IPS DF 6.9 (cell line): ENCODE measurements at regions not wholly inside any gene's neighbourhood (a gene's known extent, or its start where the extent isn't known, plus 50 kb on each side); places are given as distances from the start of the nearest gene placed in this dataset.
"Not testable (repeated sequence)": the region's sequence is repeated elsewhere in the genome, so short reads cannot be mapped to it uniquely, and the experiment has no call there.

ENCODE experiments used
- DNase-seq: peaks from one replicate; pipeline ENCODE4 v3.0.0-alpha.2; 2013; ENCODE audit warnings: low read depth, low spot score
- H3K27ac ChIP-seq: one replicate; pipeline ENCODE4 v1.5.1; 2013; ENCODE audit warnings: low read length, control low read depth
- H3K27me3 ChIP-seq: 2 replicates; pipeline ENCODE4 v1.6.1; 2013; ENCODE audit warnings: mild to moderate bottlenecking, low read length; ENCODE audit not compliant: control insufficient read depth, insufficient read depth
- H3K36me3 ChIP-seq: 2 replicates; pipeline ENCODE4 v1.6.1; 2013; ENCODE audit warnings: low read length; ENCODE audit not compliant: control insufficient read depth, insufficient read depth
- H3K4me1 ChIP-seq: 2 replicates; pipeline ENCODE4 v1.6.1; 2013; ENCODE audit warnings: low read length; ENCODE audit not compliant: control insufficient read depth, insufficient read depth
- H3K4me3 ChIP-seq: 2 replicates; pipeline ENCODE4 v1.5.1; 2013; ENCODE audit warnings: mild to moderate bottlenecking, low read length
- H3K9me3 ChIP-seq: 2 replicates; pipeline ENCODE4 v1.6.1; 2013; ENCODE audit warnings: low read length, inconsistent platforms; ENCODE audit not compliant: control insufficient read depth, insufficient read depth
- WGBS: extraction: QIAGEN DNeasy Blood & Tissue Kit; methylation state at CpG from one replicate; pipeline ENCODE4 v1.1.7; 2013; ENCODE audit warnings: mixed read lengths, missing lambda C conversion rate; ENCODE audit not compliant: insufficient read length, insufficient coverage; 5-methylcytosine and 5-hydroxymethylcytosine counted together

DNA sequence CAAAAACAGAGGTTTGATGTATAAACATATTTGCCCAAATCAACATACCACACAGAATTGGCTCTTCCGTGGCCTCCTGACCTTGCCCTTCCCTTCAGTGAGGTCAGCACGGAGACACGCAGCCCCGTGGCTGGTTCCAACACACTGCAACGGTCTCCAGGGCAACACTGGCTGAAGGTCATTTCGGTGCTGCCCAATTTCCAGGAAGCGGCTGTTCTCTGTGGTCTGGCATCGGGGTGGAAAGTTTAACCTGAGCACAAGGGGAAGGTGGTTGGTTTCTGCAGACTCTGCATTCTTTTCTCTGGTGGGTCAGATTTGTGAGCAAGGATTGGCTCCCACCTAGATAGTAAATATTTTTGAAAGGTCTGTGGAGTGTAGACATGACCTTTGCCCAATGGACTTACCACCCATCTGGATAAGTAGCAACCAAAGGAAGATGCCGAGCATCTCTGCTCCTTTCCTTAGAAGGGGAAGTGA lies 177.6 kb upstream of the PHACTR1 start:
- no peak overlapping the region for H3K27ac ChIP-seq

GRCh38 chr6:12542319-12543115 lies 174.1 kb upstream of the PHACTR1 start:
- H3K9me3 ChIP-seq, H3K4me3 ChIP-seq, H3K27me3 ChIP-seq, H3K4me1 ChIP-seq, H3K36me3 ChIP-seq, DNase-seq, H3K27ac ChIP-seq: not testable (repeated sequence)
- WGBS = no CpG with 5 or more reads among the region's 4 CpGs

More for the DNA sequence above, 177.6 kb upstream of the PHACTR1 start:
- WGBS = no CpG with 5 or more reads among the region's 9 CpGs
- H3K4me1 ChIP-seq = no peaks in the 10 kb centered on the region; the same call in 1 of the 2 replicates
- no peaks in the 10 kb centered on the region for H3K36me3 ChIP-seq
- H3K27me3 ChIP-seq = no peaks in the 10 kb centered on the region
- H3K4me3 ChIP-seq = no peak overlapping the region
- DNase-seq = no peak
- no peaks in the 10 kb centered on the region for H3K9me3 ChIP-seq

GRCh38 chr6:12543953-12544352 lies 172.6 kb upstream of the PHACTR1 start:
- no CpG with 5 or more reads among the region's 5 CpGs for WGBS
- DNase-seq = no peak
- Histone ChIP-seq H3K4me1 (no peaks in the 10 kb centered on the region), H3K4me3 (no peak overlapping the region), H3K27me3 (no peaks in the 10 kb centered on the region), H3K36me3 (no peaks in the 10 kb centered on the region), H3K27ac (no peak overlapping the region), H3K9me3 (no peaks in the 10 kb centered on the region)

- Histone ChIP-seq H3K9me3 (no peaks in the 10 kb centered on the region; the same call in 1 of the 2 replicates), H3K4me1 (no peaks in the 10 kb centered on the region), H3K4me3 (no peak overlapping the region), H3K27me3 (no peaks in the 10 kb centered on the region), H3K36me3 (no peaks in the 10 kb centered on the region), H3K27ac (no peak overlapping the region)
- DNase-seq = no peak
- no CpG with 5 or more reads among the region's 3 CpGs for WGBS
These were observed 171.6 kb upstream of the PHACTR1 start for GRCh38 chr6:12544821-12545565.

DNA sequence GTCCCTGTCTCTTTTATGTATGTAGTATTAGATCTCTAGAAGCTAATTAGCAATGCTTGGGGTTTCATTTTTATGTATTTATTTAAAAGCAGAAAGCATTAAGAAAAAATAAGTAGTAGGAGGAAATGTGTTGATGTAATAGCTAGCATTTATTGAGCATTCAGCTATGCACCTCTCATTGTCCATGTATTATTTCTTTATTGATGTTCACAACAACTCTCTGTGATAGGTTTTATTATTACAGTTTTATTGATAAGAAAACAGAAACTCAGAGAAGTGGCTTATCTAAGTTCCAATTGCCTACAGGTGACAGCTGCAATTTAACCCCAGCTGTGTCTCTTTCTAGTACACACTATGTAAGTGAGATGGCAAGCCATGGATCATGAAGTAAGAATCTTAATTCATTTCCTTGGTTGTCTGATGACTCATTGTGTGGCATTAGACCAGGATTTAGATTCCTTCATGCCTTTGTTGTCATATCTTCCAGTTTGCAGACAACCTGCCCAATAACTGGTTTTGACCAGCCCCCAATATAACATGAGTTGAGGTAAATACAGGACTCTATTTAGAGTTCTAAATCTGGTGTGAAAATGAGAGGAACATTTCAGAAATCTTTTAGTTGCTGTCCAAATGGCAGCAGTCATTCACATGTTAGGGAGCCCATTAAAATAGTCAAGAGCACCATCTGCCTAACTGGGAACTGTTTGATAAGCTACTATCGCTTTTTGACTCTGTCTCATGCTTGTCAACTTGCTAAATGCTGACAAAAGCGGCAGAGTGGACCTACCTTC lies 170.8 kb upstream of the PHACTR1 start:
- H3K27me3 ChIP-seq = no peaks in the 10 kb centered on the region
- H3K36me3 ChIP-seq = no peaks in the 10 kb centered on the region
- no peak overlapping the region for H3K27ac ChIP-seq
- no peaks in the 10 kb centered on the region; the same call in 1 of the 2 replicates for H3K9me3 ChIP-seq
- WGBS = no CpG with 5 or more reads among the region's 2 CpGs
- H3K4me3 ChIP-seq = no peak overlapping the region
- no peaks in the 10 kb centered on the region for H3K4me1 ChIP-seq
- no peak for DNase-seq

- Histone ChIP-seq H3K4me1 (no peaks in the 10 kb centered on the region), H3K27me3 (no peaks in the 10 kb centered on the region), H3K27ac (no peak overlapping the region), H3K4me3 (no peak overlapping the region), H3K9me3 (no peaks in the 10 kb centered on the region; the same call in 1 of the 2 replicates), H3K36me3 (no peaks in the 10 kb centered on the region)
- no CpG with 5 or more reads among the region's 4 CpGs for WGBS
- no peak for DNase-seq
These were observed 170.1 kb upstream of the PHACTR1 start for GRCh38 chr6:12546410-12547002.

- H3K36me3 ChIP-seq = no peaks in the 10 kb centered on the region
- no peak overlapping the region for H3K27ac ChIP-seq
These were observed 168.0 kb upstream of the PHACTR1 start for GRCh38 chr6:12548526-12548925.

GRCh38 chr6:12549445-12549844 lies 167.1 kb upstream of the PHACTR1 start:
- not testable (repeated sequence) for H3K9me3 ChIP-seq, H3K4me3 ChIP-seq, H3K36me3 ChIP-seq, H3K27ac ChIP-seq, DNase-seq, H3K4me1 ChIP-seq, H3K27me3 ChIP-seq
- no CpG with 5 or more reads among the region's 8 CpGs for WGBS

More at GRCh38 chr6:12548526-12548925, 168.0 kb upstream of the PHACTR1 start:
- DNase-seq = no peak
- no peaks in the 10 kb centered on the region for H3K27me3 ChIP-seq
- H3K9me3 ChIP-seq = no peaks in the 10 kb centered on the region; the same call in 1 of the 2 replicates
- H3K4me1 ChIP-seq = no peaks in the 10 kb centered on the region
- no peak overlapping the region for H3K4me3 ChIP-seq
- no CpG with 5 or more reads among the region's 2 CpGs for WGBS

- WGBS = no CpG with 5 or more reads among the region's 2 CpGs
- not testable (repeated sequence) for H3K9me3 ChIP-seq, H3K36me3 ChIP-seq, H3K4me3 ChIP-seq, H3K27me3 ChIP-seq, DNase-seq, H3K4me1 ChIP-seq, H3K27ac ChIP-seq
These were observed 161.7 kb upstream of the PHACTR1 start for GRCh38 chr6:12554820-12555219.

DNA sequence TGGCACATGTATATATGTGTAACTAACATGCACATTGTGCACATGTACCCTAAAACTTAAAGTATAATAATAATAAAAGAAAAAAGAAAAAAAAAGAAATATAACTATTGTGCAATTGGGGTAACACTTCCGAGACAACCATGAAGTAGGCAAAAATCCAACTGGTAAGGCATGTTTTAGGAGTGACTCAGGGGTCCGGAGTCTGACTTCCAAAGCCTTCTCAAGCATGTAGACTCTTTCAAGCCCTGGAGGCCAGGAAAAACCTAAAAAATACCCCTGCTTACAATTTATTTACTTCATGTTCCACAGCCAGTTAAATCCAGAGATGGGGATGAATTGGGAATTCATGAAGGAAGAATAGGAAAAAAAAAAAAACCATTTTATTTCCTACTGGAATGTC lies 161.3 kb upstream of the PHACTR1 start:
- Histone ChIP-seq H3K9me3 (no peaks in the 10 kb centered on the region), H3K4me1 (no peaks in the 10 kb centered on the region), H3K27me3 (no peaks in the 10 kb centered on the region), H3K27ac (no peak overlapping the region), H3K36me3 (no peaks in the 10 kb centered on the region), H3K4me3 (no peak overlapping the region)
- no CpG with 5 or more reads among the region's 2 CpGs for WGBS
- DNase-seq = no peak
